ENCODE measurements at regions not wholly inside any gene's neighbourhood (a gene's known extent, or its start where the extent isn't known, plus 50 kb on each side); places are given as distances from the start of the nearest gene placed in this dataset.
A peak's percentile ranks its signal among the peaks of the same experiment; 100 is the strongest.

GRCh38 chr6:81856872-81857271 is 104.4 kb upstream of the TENT5A start:
- Histone ChIP-seq H3K4me1 (ENCODE audit: control insufficient read depth in 4 of 4, insufficient read depth in 4 of 4, low read length in 3 of 4) (no peaks in the 10 kb centered on the region), H3K27ac (ENCODE audit: low read depth in 1 of 2, low read length in 2 of 2) (no peak overlapping the region), H3K4me3 (ENCODE audit: low read depth in 1 of 3, low read length in 3 of 3) (no peak overlapping the region), H3K9ac (ENCODE audit: low read depth in 1 of 2, low read length in 2 of 2) (no peak overlapping the region), H3K36me3 (ENCODE audit: control insufficient read depth in 4 of 4, insufficient read depth in 3 of 4, low read depth in 1 of 4, low read length in 3 of 4) (no peaks in the 10 kb centered on the region), H3K9me3 (ENCODE audit: control insufficient read depth in 4 of 4, low read length in 3 of 4) (no peaks in the 10 kb centered on the region), H3K27me3 (ENCODE audit: control insufficient read depth in 4 of 4, insufficient read depth in 4 of 4, low read length in 3 of 4) (no peaks in the 10 kb centered on the region)
- WGBS, result 34% methylated on average over 1 of the region's 1 CpG
- TF ChIP-seq ZBTB33 (IDR thresholded peaks at IDR 0.05) (no peak), YY1 (IDR thresholded peaks at IDR 0.05) (no peak), EGR1 (IDR thresholded peaks at IDR 0.05; ENCODE audit: low read depth in 2 of 2) (no peak), RAD21 (IDR thresholded peaks at IDR 0.05) (no peak), MAX (IDR thresholded peaks at IDR 0.05) (no peak), JUND (IDR thresholded peaks at IDR 0.05) (no peak), HNF4G (IDR thresholded peaks at IDR 0.05) (peak; percentile 64), TAF1 (conservative IDR thresholded peaks at IDR 0.05) (no peak), CTCF (IDR thresholded peaks at IDR 0.05; ENCODE audit: low read depth, low read length, missing input control) (no peak), ATF3 (IDR thresholded peaks at IDR 0.05) (no peak), SP1 (IDR thresholded peaks at IDR 0.05) (peak; percentile 55), REST (IDR thresholded peaks at IDR 0.05) (peak; percentile 35), HNF4A (conservative IDR thresholded peaks at IDR 0.05) (peak; percentile 79 to 88), FOXA1 (IDR thresholded peaks at IDR 0.05) (no peak), GABPA (IDR thresholded peaks at IDR 0.05 in 1 of 2, conservative IDR thresholded peaks at IDR 0.05 in 1 of 2) (no peak), FOXA2 (IDR thresholded peaks at IDR 0.05) (peak; percentile 15), NR2F2 (IDR thresholded peaks at IDR 0.05) (no peak), RXRA (IDR thresholded peaks at IDR 0.05) (peak in 1 of 2 donors; percentile 18)
- no peak for DNase-seq (ENCODE audit: low spot score)

All from liver (tissue), 8 donors.